Astrocyte of the spinal cord (primary cell): ENCODE measurements at regions not wholly inside any gene's neighbourhood (a gene's known extent, or its start where the extent isn't known, plus 50 kb on each side); places are given as distances from the start of the nearest gene placed in this dataset.
"Not testable (repeated sequence)": the region's sequence is repeated elsewhere in the genome, so short reads cannot be mapped to it uniquely, and the experiment has no call there.

Source experiments
- DNase-seq: peaks from one replicate; pipeline ENCODE4 v3.0.0; 2011; ENCODE audit warnings: low read depth, low spot score
- H3K4me3 ChIP-seq: 2 replicates; pipeline ENCODE4 v1.5.1; 2011; ENCODE audit warnings: low read depth, mild to moderate bottlenecking, low read length, moderate library complexity
- in situ Hi-C: cut with HindIII; loops from 2 replicates; pipeline ENCODE4 v1.10.0; 2017; ENCODE audit warnings: low sequenced_read_pairs
- TF ChIP-seq, protein P1 (sequence below): IDR thresholded peaks from 2 replicates; pipeline ENCODE4 v1.5.1; 2012; ENCODE audit warnings: low read depth, mild to moderate bottlenecking, low read length, inconsistent platforms

DNA sequence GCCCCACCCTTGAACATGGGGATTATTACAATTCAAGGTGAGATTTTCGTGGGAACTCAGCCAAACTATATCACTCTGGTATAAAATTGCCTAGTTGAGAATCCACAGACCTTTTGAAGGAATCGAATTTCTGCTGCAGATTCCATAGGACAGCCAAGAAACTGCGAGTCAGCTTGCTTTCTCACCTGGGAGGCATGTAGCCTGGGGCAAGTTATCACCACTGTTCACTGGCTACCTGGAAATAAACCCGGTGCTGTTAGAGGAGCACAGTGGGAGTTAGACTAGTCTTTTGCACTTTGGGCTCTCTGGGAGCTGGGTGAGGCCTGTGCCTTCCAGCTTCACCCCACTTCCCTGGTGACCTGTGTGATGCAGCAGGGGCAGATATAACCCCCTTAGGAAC, 1043.5 kb downstream of the TDRD15 start:
- no peak overlapping the region for H3K4me3 ChIP-seq
- no peak for DNase-seq
- TF ChIP-seq, protein P1, sequence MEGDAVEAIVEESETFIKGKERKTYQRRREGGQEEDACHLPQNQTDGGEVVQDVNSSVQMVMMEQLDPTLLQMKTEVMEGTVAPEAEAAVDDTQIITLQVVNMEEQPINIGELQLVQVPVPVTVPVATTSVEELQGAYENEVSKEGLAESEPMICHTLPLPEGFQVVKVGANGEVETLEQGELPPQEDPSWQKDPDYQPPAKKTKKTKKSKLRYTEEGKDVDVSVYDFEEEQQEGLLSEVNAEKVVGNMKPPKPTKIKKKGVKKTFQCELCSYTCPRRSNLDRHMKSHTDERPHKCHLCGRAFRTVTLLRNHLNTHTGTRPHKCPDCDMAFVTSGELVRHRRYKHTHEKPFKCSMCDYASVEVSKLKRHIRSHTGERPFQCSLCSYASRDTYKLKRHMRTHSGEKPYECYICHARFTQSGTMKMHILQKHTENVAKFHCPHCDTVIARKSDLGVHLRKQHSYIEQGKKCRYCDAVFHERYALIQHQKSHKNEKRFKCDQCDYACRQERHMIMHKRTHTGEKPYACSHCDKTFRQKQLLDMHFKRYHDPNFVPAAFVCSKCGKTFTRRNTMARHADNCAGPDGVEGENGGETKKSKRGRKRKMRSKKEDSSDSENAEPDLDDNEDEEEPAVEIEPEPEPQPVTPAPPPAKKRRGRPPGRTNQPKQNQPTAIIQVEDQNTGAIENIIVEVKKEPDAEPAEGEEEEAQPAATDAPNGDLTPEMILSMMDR: no peak
- in situ Hi-C loops: no loop called here

DNA sequence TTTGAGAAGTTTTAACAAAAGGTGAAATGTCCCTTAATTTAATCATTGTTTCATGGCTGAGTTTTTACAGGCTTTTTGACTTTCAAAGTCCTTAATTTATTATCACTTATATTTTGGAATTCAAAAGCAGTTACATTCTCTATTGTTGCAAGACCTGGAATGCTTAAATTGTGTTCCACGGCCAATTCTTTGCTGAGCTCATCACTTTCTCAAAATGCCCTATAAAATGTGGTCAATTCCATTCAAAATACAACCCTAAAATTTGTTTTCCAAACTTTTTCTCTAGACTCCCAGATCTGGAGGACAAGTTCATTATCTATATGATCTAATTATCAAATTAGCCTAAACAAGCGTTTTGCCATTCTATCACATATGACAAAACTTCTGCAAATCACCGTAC, 1051.2 kb downstream of the TDRD15 start:
- no peak overlapping the region for H3K4me3 ChIP-seq
- TF ChIP-seq, protein P1: no peak
- in situ Hi-C loops: no loop called here
- no peak for DNase-seq

DNA sequence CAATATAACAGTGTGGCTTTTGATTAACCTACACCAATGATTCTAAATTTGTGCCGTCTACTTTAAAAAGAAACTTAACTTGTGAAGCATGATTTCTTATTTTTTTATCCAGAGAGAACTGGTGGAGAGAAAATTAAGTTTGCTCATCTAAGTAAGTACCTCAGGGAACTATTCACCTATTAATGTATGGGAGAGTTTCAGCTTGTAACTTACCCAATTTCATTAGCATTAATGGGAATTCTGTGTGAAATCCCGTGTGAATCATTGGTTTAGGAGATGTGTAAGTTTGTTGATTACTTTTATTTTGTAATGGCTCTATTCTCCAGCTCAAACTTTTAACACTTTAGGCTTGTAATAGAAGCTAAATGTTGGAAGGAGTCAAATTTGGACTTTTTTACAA, 1061.5 kb downstream of the TDRD15 start:
- in situ Hi-C loops: no loop called here
- no peak for DNase-seq
- TF ChIP-seq, protein P1: no peak
- H3K4me3 ChIP-seq: no peak overlapping the region

DNA sequence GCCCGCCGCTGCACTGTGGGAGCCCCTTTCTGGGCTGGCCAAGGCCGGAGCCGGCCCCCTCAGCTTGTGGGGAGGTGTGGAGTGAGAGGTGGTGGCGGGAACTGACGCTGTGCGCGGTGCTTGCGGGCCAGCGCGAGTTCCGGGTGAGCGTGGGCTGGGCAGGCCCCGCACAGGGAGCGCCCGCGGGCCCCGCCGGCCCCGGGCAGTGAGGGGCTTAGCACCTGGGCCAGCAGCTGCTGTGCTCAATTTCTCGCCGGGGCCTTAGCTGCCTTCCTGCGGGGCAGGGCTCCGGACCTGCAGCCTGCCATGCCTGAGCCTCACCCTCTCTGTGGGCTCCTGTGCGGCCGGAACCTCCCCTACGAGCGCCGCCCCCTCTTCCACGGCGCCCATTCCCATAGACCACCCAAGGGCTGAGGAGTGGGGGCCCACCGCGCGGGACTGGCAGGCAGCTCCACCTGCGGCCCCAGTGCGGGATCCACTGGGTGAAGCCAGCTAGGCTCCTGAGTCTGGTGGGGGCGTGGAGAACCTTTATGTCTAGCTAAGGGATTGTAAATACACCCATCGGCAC, 1062.6 kb downstream of the TDRD15 start:
- in situ Hi-C loops, H3K4me3 ChIP-seq, DNase-seq: not testable (repeated sequence)

DNA sequence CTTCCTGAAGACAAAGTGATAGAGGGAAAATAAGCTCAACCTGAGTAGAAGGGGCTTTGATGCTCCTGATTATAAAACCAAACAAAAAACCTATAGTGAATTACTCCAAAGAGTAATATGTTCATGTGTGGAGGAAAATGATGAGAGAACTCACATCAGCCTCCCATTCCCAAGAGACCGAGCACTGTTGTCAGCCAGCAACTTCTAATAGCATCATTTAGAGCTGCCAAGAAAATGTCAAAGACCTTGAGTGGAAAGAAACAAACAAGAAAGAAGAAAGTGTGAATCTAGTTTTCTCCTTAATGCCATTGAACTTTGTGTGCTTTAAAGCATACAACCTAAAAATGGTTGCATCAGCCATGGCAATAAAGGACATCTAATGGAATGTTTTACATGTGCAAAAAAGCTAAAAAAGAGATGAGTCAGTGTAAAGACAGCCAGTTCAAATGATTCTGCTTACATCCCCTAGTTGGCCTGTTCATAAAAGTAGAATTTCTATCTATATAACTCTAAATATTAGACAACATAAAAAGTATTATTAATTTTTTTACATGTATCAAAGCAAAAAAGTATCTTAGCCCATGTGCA, 1066.2 kb downstream of the TDRD15 start:
- no peak overlapping the region for H3K4me3 ChIP-seq
- in situ Hi-C loops: no loop called here
- no peak for DNase-seq
- TF ChIP-seq, protein P1: no peak

DNA sequence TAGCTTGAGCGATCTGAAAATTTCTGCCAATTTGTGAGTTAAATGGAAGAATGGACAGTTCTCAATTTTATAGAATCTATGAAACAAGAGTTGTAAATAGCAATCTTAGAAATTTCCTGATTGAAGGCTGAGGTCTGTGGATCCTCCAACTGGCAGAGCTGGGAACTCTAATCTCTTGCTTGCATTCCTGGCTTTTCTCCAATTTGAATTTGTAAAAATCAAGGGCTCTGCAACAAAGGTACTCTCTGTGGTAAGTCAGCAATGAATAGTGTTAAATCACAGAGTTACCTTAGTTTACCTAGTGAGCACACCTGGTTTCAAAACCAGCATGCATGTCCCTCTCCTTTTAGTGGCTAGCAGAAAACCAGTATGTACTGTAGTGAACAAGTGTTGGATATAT, 1070.5 kb downstream of the TDRD15 start:
- in situ Hi-C loops: no loop called here
- TF ChIP-seq, protein P1: no peak

DNA sequence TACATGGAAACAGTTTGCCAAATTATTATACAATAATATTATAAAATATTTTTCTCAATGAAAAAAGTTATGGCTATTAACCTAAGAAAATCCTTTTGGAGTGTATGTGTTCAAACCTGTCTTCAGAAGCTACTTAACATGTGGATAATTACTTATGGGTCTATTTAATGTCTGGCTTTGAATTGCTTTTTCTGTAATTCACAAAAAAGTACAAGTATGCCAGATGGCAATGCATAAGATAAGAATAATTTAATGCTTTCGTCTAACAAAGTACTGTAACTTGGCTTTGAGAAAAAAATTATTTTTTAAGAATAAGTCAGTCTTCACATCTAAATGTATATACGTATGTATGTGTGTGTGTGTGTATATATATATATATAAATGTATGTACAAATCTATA, 1073.0 kb downstream of the TDRD15 start:
- TF ChIP-seq, protein P1: no peak
- no peak overlapping the region for H3K4me3 ChIP-seq
- in situ Hi-C loops: no loop called here
- DNase-seq: no peak

More for the DNA sequence above, 1070.5 kb downstream of the TDRD15 start:
- no peak overlapping the region for H3K4me3 ChIP-seq
- no peak for DNase-seq
